ENCODE measurements at regions not wholly inside any gene's neighbourhood (a gene's known extent, or its start where the extent isn't known, plus 50 kb on each side); places are given as distances from the start of the nearest gene placed in this dataset.

GRCh38 chr15:38682861-38683260 lies 118.2 kb upstream of the RASGRP1 start:
- DNase-seq = no peak
- H3K4me3 ChIP-seq (ENCODE audit: low read length) = no peak overlapping the region
- no peaks in the 10 kb centered on the region for H3K4me1 ChIP-seq (ENCODE audit: low read length)
- no peak overlapping the region for H2AFZ ChIP-seq (ENCODE audit: low read length)
- TF ChIP-seq CTCF (IDR thresholded peaks at IDR 0.05; ENCODE audit: low read length) (no peak), EZH2phosphoT487 (IDR thresholded peaks at IDR 0.05; ENCODE audit: low read length) (no peak), EZH2 (optimal IDR thresholded peaks at IDR 0.05; ENCODE audit: low read depth, low read length) (no peak)
- no peaks in the 10 kb centered on the region for H3F3A ChIP-seq (ENCODE audit: insufficient read depth, low read length)
- no peaks in the 10 kb centered on the region for H3K36me3 ChIP-seq (replicated peaks; ENCODE audit: insufficient read depth, low read length)
- no peaks in the 10 kb centered on the region for H3K9me2 ChIP-seq (replicated peaks; ENCODE audit: insufficient read depth, low read length)
- no peak overlapping the region for H3K9ac ChIP-seq (ENCODE audit: low read length)
- no peaks in the 10 kb centered on the region for H3K27me3 ChIP-seq (replicated peaks; ENCODE audit: insufficient read depth, low read length)
- no peaks in the 10 kb centered on the region for H3K9me3 ChIP-seq (replicated peaks; ENCODE audit: insufficient read depth, low read length)
- H3K27ac ChIP-seq (ENCODE audit: low read length) = no peak overlapping the region
- H4K20me1 ChIP-seq (ENCODE audit: insufficient read depth, low read length) = no peaks in the 10 kb centered on the region
- H3K4me2 ChIP-seq (ENCODE audit: low read depth, low read length) = no peak overlapping the region
- H3K79me2 ChIP-seq (ENCODE audit: low read length) = no peaks in the 10 kb centered on the region

GRCh38 chr15:38683382-38684242 lies 119.0 kb upstream of the RASGRP1 start:
- Histone ChIP-seq H4K20me1 (ENCODE audit: insufficient read depth, low read length) (no peaks in the 10 kb centered on the region), H3K9ac (ENCODE audit: low read length) (no peak overlapping the region), H3K4me1 (ENCODE audit: low read length) (no peaks in the 10 kb centered on the region), H3F3A (ENCODE audit: insufficient read depth, low read length) (no peaks in the 10 kb centered on the region), H3K4me3 (ENCODE audit: low read length) (no peak overlapping the region), H3K36me3 (replicated peaks; ENCODE audit: insufficient read depth, low read length) (no peaks in the 10 kb centered on the region), H2AFZ (ENCODE audit: low read length) (no peak overlapping the region), H3K27ac (ENCODE audit: low read length) (no peak overlapping the region), H3K9me2 (replicated peaks; ENCODE audit: insufficient read depth, low read length) (no peaks in the 10 kb centered on the region), H3K79me2 (ENCODE audit: low read length) (no peaks in the 10 kb centered on the region), H3K27me3 (replicated peaks; ENCODE audit: insufficient read depth, low read length) (no peaks in the 10 kb centered on the region), H3K4me2 (ENCODE audit: low read depth, low read length) (no peak overlapping the region), H3K9me3 (replicated peaks; ENCODE audit: insufficient read depth, low read length) (no peaks in the 10 kb centered on the region)
- no peak for TF ChIP-seq EZH2phosphoT487 (IDR thresholded peaks at IDR 0.05; ENCODE audit: low read length)
- peak; percentile 83 for TF ChIP-seq CTCF (IDR thresholded peaks at IDR 0.05; ENCODE audit: low read length)
- TF ChIP-seq EZH2 (optimal IDR thresholded peaks at IDR 0.05; ENCODE audit: low read depth, low read length) = no peak
- peak; percentile 69 for DNase-seq

GRCh38 chr15:38684440-38685010 lies 119.9 kb upstream of the RASGRP1 start:
- H3F3A ChIP-seq (ENCODE audit: insufficient read depth, low read length) = no peaks in the 10 kb centered on the region
- DNase-seq = no peak
- H3K36me3 ChIP-seq (replicated peaks; ENCODE audit: insufficient read depth, low read length) = no peaks in the 10 kb centered on the region
- no peaks in the 10 kb centered on the region for H3K9me3 ChIP-seq (replicated peaks; ENCODE audit: insufficient read depth, low read length)
- TF ChIP-seq CTCF (IDR thresholded peaks at IDR 0.05; ENCODE audit: low read length) (no peak), EZH2phosphoT487 (IDR thresholded peaks at IDR 0.05; ENCODE audit: low read length) (no peak), EZH2 (optimal IDR thresholded peaks at IDR 0.05; ENCODE audit: low read depth, low read length) (no peak)
- no peak overlapping the region for H3K9ac ChIP-seq (ENCODE audit: low read length)
- H3K4me2 ChIP-seq (ENCODE audit: low read depth, low read length) = no peak overlapping the region
- no peak overlapping the region for H3K27ac ChIP-seq (ENCODE audit: low read length)
- no peaks in the 10 kb centered on the region for H3K27me3 ChIP-seq (replicated peaks; ENCODE audit: insufficient read depth, low read length)
- no peak overlapping the region for H3K4me3 ChIP-seq (ENCODE audit: low read length)
- H2AFZ ChIP-seq (ENCODE audit: low read length) = no peak overlapping the region
- no peaks in the 10 kb centered on the region for H3K4me1 ChIP-seq (ENCODE audit: low read length)
- H3K9me2 ChIP-seq (replicated peaks; ENCODE audit: insufficient read depth, low read length) = no peaks in the 10 kb centered on the region
- no peaks in the 10 kb centered on the region for H4K20me1 ChIP-seq (ENCODE audit: insufficient read depth, low read length)
- no peaks in the 10 kb centered on the region for H3K79me2 ChIP-seq (ENCODE audit: low read length)

Data from MM.1S (cell line).